Esophagus squamous epithelium (tissue), 4 donors: ENCODE measurements at regions not wholly inside any gene's neighbourhood (a gene's known extent, or its start where the extent isn't known, plus 50 kb on each side); places are given as distances from the start of the nearest gene placed in this dataset.

Experiments
- CTCF ChIP-seq, 6 experiments: fragments of 450-650 bp in 4 of 6; fragments of 200-600 bp in 2 of 6; sonication (generic) in 2 of 6; IDR thresholded peaks; one replicate each; pipeline ENCODE4 v1.5.1; 2016 to 2019; ENCODE audit warnings: antibody characterized with exemption in 6 of 6, mild to moderate bottlenecking in 4 of 6, moderate library complexity in 4 of 6
- POLR2A ChIP-seq, 4 donors: fragments of 450-650 bp; IDR thresholded peaks; one replicate each; pipeline ENCODE4 v1.6.1; 2017; ENCODE audit warnings: antibody characterized with exemption in 4 of 4, mild to moderate bottlenecking in 4 of 4, moderate library complexity in 3 of 4

GRCh38 chr1:193952778-193953374, 766.5 kb upstream of the B3GALT2 start:
- TF ChIP-seq CTCF (IDR thresholded peaks at IDR 0.05): no peak
- no peak for TF ChIP-seq POLR2A (IDR thresholded peaks at IDR 0.05)
